ENCODE measurements at regions not wholly inside any gene's neighbourhood (a gene's known extent, or its start where the extent isn't known, plus 50 kb on each side); places are given as distances from the start of the nearest gene placed in this dataset.

GRCh38 chr9:89731262-89732182 lies 126.7 kb downstream of the GADD45G start:
- Histone ChIP-seq H3K27ac (ENCODE audit: low read depth, low read length, poor library complexity, severe bottlenecking) (no peak overlapping the region), H3K27me3 (ENCODE audit: insufficient read depth, low read length) (no peaks in the 10 kb centered on the region), H3K4me3 (ENCODE audit: low read depth, low read length, poor library complexity, severe bottlenecking) (no peak overlapping the region), H3K9me3 (ENCODE audit: low read length) (no peaks in the 10 kb centered on the region), H3F3A (ENCODE audit: insufficient read depth, low read length) (no peaks in the 10 kb centered on the region), H3K9me2 (ENCODE audit: low read depth, low read length) (no peaks in the 10 kb centered on the region), H4K20me1 (ENCODE audit: insufficient read depth, low read length) (no peaks in the 10 kb centered on the region), H3K79me2 (ENCODE audit: insufficient read depth, low read length) (no peaks in the 10 kb centered on the region), H3K36me3 (ENCODE audit: insufficient read depth, low read length) (no peaks in the 10 kb centered on the region), H2AFZ (ENCODE audit: low read length) (no peak overlapping the region), H3K4me1 (ENCODE audit: insufficient read depth, low read length, severe bottlenecking) (no peaks in the 10 kb centered on the region), H3K4me2 (ENCODE audit: low read length) (no peak overlapping the region), H3K9ac (ENCODE audit: low read length) (no peak overlapping the region)
- TF ChIP-seq CTCF (IDR thresholded peaks at IDR 0.05; ENCODE audit: low read length) (no peak), EZH2 (IDR thresholded peaks at IDR 0.05; ENCODE audit: borderline replicate concordance, low read length) (no peak)

- Histone ChIP-seq H3K4me3 (ENCODE audit: low read depth, low read length, poor library complexity, severe bottlenecking) (no peak overlapping the region), H3K9ac (ENCODE audit: low read length) (no peak overlapping the region), H3K9me3 (ENCODE audit: low read length) (no peaks in the 10 kb centered on the region), H2AFZ (ENCODE audit: low read length) (no peak overlapping the region), H4K20me1 (ENCODE audit: insufficient read depth, low read length) (no peaks in the 10 kb centered on the region), H3K4me2 (ENCODE audit: low read length) (no peak overlapping the region), H3K4me1 (ENCODE audit: insufficient read depth, low read length, severe bottlenecking) (no peaks in the 10 kb centered on the region), H3K27ac (ENCODE audit: low read depth, low read length, poor library complexity, severe bottlenecking) (no peak overlapping the region), H3K27me3 (ENCODE audit: insufficient read depth, low read length) (no peaks in the 10 kb centered on the region), H3K79me2 (ENCODE audit: insufficient read depth, low read length) (no peaks in the 10 kb centered on the region), H3K36me3 (ENCODE audit: insufficient read depth, low read length) (no peaks in the 10 kb centered on the region), H3F3A (ENCODE audit: insufficient read depth, low read length) (no peaks in the 10 kb centered on the region), H3K9me2 (ENCODE audit: low read depth, low read length) (no peaks in the 10 kb centered on the region)
- TF ChIP-seq CTCF (IDR thresholded peaks at IDR 0.05; ENCODE audit: low read length) (no peak), EZH2 (IDR thresholded peaks at IDR 0.05; ENCODE audit: borderline replicate concordance, low read length) (no peak)
Observed at GRCh38 chr9:89732295-89732938, 127.6 kb downstream of the GADD45G start.

GRCh38 chr9:89732939-89733324 lies 128.1 kb downstream of the GADD45G start:
- no peaks in the 10 kb centered on the region for H3F3A ChIP-seq (ENCODE audit: insufficient read depth, low read length)
- H3K9me3 ChIP-seq (ENCODE audit: low read length) = no peaks in the 10 kb centered on the region
- no peak overlapping the region for H3K4me2 ChIP-seq (ENCODE audit: low read length)
- H2AFZ ChIP-seq (ENCODE audit: low read length) = no peak overlapping the region
- H3K36me3 ChIP-seq (ENCODE audit: insufficient read depth, low read length) = no peaks in the 10 kb centered on the region
- H3K79me2 ChIP-seq (ENCODE audit: insufficient read depth, low read length) = no peaks in the 10 kb centered on the region
- no peaks in the 10 kb centered on the region for H3K4me1 ChIP-seq (ENCODE audit: insufficient read depth, low read length, severe bottlenecking)
- H3K9ac ChIP-seq (ENCODE audit: low read length) = no peak overlapping the region
- no peak overlapping the region for H3K4me3 ChIP-seq (ENCODE audit: low read depth, low read length, poor library complexity, severe bottlenecking)
- TF ChIP-seq EZH2 (IDR thresholded peaks at IDR 0.05; ENCODE audit: borderline replicate concordance, low read length) = no peak
- no peak for TF ChIP-seq CTCF (IDR thresholded peaks at IDR 0.05; ENCODE audit: low read length)
- H3K27ac ChIP-seq (ENCODE audit: low read depth, low read length, poor library complexity, severe bottlenecking) = no peak overlapping the region
- no peaks in the 10 kb centered on the region for H3K9me2 ChIP-seq (ENCODE audit: low read depth, low read length)
- H4K20me1 ChIP-seq (ENCODE audit: insufficient read depth, low read length) = no peaks in the 10 kb centered on the region
- H3K27me3 ChIP-seq (ENCODE audit: insufficient read depth, low read length) = no peaks in the 10 kb centered on the region

Data from OCI-LY1 (cell line).